ENCODE measurements at regions not wholly inside any gene's neighbourhood (a gene's known extent, or its start where the extent isn't known, plus 50 kb on each side); places are given as distances from the start of the nearest gene placed in this dataset.

DNA sequence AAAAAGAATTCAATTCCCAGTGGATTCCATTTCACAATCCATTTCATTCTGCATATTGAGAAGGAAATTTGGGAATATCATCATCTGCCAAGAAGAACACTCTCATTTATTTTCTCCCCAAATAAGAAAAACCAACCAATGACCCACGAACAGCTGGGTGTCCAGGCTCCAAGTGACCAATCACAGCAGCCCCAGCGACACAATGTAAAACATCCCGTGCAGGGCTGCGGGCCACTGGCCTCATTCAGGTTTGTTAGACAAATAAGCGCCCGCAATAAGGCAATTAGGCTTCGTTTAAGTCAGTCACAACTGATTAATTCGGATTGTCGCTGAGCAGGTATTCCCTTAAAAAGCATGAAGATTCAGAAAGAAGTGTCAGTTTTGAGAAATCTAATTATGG, 378.6 kb downstream of the EIPR1 start:
- Mint-ChIP-seq H3K27me3 (ENCODE audit: unreplicated experiment) (no peaks in the 10 kb centered on the region), H3K4me1 (ENCODE audit: unreplicated experiment) (peaks cover 12% of the 10 kb centered on the region), H3K27ac (ENCODE audit: unreplicated experiment) (no peak overlapping the region), H3K4me3 (ENCODE audit: unreplicated experiment) (no peak overlapping the region), H3K36me3 (ENCODE audit: low read depth, unreplicated experiment) (no peaks in the 10 kb centered on the region), H3K9me3 (ENCODE audit: unreplicated experiment) (no peaks in the 10 kb centered on the region)
- TF ChIP-seq, protein P1, sequence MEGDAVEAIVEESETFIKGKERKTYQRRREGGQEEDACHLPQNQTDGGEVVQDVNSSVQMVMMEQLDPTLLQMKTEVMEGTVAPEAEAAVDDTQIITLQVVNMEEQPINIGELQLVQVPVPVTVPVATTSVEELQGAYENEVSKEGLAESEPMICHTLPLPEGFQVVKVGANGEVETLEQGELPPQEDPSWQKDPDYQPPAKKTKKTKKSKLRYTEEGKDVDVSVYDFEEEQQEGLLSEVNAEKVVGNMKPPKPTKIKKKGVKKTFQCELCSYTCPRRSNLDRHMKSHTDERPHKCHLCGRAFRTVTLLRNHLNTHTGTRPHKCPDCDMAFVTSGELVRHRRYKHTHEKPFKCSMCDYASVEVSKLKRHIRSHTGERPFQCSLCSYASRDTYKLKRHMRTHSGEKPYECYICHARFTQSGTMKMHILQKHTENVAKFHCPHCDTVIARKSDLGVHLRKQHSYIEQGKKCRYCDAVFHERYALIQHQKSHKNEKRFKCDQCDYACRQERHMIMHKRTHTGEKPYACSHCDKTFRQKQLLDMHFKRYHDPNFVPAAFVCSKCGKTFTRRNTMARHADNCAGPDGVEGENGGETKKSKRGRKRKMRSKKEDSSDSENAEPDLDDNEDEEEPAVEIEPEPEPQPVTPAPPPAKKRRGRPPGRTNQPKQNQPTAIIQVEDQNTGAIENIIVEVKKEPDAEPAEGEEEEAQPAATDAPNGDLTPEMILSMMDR (IDR thresholded peaks at IDR 0.05; ENCODE audit: unreplicated experiment), result no peak
- DNase-seq (ENCODE audit: low spot score), result no peak

DNA sequence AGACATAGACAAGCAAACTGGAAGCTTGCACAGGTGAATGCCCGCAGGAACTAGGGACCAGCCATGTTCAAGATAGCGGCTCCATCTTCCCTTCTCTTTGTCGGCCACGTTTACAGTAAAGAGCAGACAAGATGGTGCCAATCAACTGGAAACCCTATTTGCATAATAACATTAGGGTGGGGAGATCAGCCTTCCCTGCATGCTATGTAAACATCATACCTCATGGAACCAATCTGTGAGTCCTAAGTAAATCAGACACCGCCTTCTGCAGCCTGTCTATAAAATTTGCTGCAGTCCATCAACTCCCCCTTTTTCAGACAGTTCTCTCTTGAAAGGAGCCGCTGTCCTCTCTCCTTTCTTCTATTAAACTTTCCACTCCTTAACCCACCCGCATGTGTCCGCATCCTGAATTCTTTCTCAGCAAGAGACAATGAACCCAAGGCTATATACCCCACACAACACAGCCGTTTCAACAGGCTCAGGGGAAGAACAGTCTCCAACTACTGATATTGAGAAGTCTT, 384.4 kb downstream of the EIPR1 start:
- H3K4me1 Mint-ChIP-seq (ENCODE audit: unreplicated experiment), result peaks cover 12% of the 10 kb centered on the region
- DNase-seq (ENCODE audit: low spot score), result no peak
- TF ChIP-seq, protein P1 (IDR thresholded peaks at IDR 0.05; ENCODE audit: unreplicated experiment), result no peak
- H3K27me3 Mint-ChIP-seq (ENCODE audit: unreplicated experiment), result no peaks in the 10 kb centered on the region
- H3K9me3 Mint-ChIP-seq (ENCODE audit: unreplicated experiment), result no peaks in the 10 kb centered on the region
- no peaks in the 10 kb centered on the region for H3K36me3 Mint-ChIP-seq (ENCODE audit: low read depth, unreplicated experiment)
- no peak overlapping the region for H3K27ac Mint-ChIP-seq (ENCODE audit: unreplicated experiment)
- no peak overlapping the region for H3K4me3 Mint-ChIP-seq (ENCODE audit: unreplicated experiment)

- TF ChIP-seq, protein P1 (IDR thresholded peaks at IDR 0.05; ENCODE audit: unreplicated experiment), result no peak
- Mint-ChIP-seq H3K9me3 (ENCODE audit: unreplicated experiment) (no peaks in the 10 kb centered on the region), H3K27ac (ENCODE audit: unreplicated experiment) (no peak overlapping the region), H3K36me3 (ENCODE audit: low read depth, unreplicated experiment) (no peaks in the 10 kb centered on the region), H3K27me3 (ENCODE audit: unreplicated experiment) (no peaks in the 10 kb centered on the region), H3K4me3 (ENCODE audit: unreplicated experiment) (no peak overlapping the region), H3K4me1 (ENCODE audit: unreplicated experiment) (peaks cover 9% of the 10 kb centered on the region)
- no peak for DNase-seq (ENCODE audit: low spot score)
Observed at GRCh38 chr2:2992634-2993033, 385.0 kb downstream of the EIPR1 start.

DNA sequence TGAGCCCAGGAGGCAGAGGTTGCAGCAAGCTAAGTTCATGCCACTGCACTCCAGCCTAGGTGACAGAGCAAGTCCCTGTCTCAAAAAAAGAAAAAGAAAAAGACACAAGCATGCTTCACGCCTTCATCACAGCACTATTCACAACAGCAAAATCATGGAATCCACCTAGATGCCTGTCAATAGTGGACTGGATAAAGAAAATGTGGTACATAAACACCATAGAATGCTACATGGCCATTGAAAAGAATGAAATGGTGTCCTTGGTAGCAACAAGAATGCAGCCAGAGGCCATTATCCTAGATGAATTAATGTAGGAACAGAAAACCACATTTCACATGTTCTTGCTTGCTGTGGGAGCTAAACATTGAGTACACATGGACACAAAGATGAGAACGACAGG, 392.6 kb downstream of the EIPR1 start:
- TF ChIP-seq, protein P1 (IDR thresholded peaks at IDR 0.05; ENCODE audit: unreplicated experiment), result no peak
- H3K4me1 Mint-ChIP-seq (ENCODE audit: unreplicated experiment), result no peaks in the 10 kb centered on the region
- H3K4me3 Mint-ChIP-seq (ENCODE audit: unreplicated experiment), result no peak overlapping the region
- H3K36me3 Mint-ChIP-seq (ENCODE audit: low read depth, unreplicated experiment), result no peaks in the 10 kb centered on the region
- H3K27me3 Mint-ChIP-seq (ENCODE audit: unreplicated experiment), result no peaks in the 10 kb centered on the region
- DNase-seq (ENCODE audit: low spot score), result no peak
- no peaks in the 10 kb centered on the region for H3K9me3 Mint-ChIP-seq (ENCODE audit: unreplicated experiment)
- H3K27ac Mint-ChIP-seq (ENCODE audit: unreplicated experiment), result no peak overlapping the region

GRCh38 chr2:2981000-2981399, 396.6 kb downstream of the EIPR1 start:
- TF ChIP-seq, protein P1 (IDR thresholded peaks at IDR 0.05; ENCODE audit: unreplicated experiment), result no peak
- H3K4me3 Mint-ChIP-seq (ENCODE audit: unreplicated experiment), result no peak overlapping the region
- DNase-seq (ENCODE audit: low spot score), result no peak

More at GRCh38 chr2:2981000-2981399, 396.6 kb downstream of the EIPR1 start:
- Mint-ChIP-seq H3K27me3 (ENCODE audit: unreplicated experiment) (no peaks in the 10 kb centered on the region), H3K4me1 (ENCODE audit: unreplicated experiment) (no peaks in the 10 kb centered on the region), H3K36me3 (ENCODE audit: low read depth, unreplicated experiment) (no peaks in the 10 kb centered on the region), H3K9me3 (ENCODE audit: unreplicated experiment) (no peaks in the 10 kb centered on the region), H3K27ac (ENCODE audit: unreplicated experiment) (no peak overlapping the region)

Measured in endothelial cell (in vitro differentiated cells).